K562 (cell line): ENCODE measurements at regions not wholly inside any gene's neighbourhood (a gene's known extent, or its start where the extent isn't known, plus 50 kb on each side); places are given as distances from the start of the nearest gene placed in this dataset.

ENCODE experiments used
- CHD2 ChIP-seq: IDR thresholded peaks from 2 replicates; pipeline ENCODE4 v1.6.1; 2011; ENCODE audit warnings: low read depth, low read length
- CHD4 ChIP-seq: fragments of 200-600 bp; sonication (generic); IDR thresholded peaks from 3 replicates; pipeline ENCODE4 v1.6.1; 2012; ENCODE audit warnings: low read depth, mild to moderate bottlenecking, mixed read lengths, low read length, inconsistent platforms; ENCODE audit not compliant: insufficient read depth, insufficient replicate concordance, poor library complexity, severe bottlenecking
- CTCF ChIP-seq, 3 experiments: IDR thresholded peaks in 2 of 3; conservative IDR thresholded peaks in 1 of 3; 2 replicates each; pipeline ENCODE4 v1.5.1; 2011 to 2012; ENCODE audit warnings: low read length in 3 of 3, mild to moderate bottlenecking in 3 of 3, control low read depth in 2 of 3, improper control_type of control experiment in 1 of 3, inconsistent platforms in 1 of 3, low read depth in 1 of 3, mixed read lengths in 1 of 3, moderate library complexity in 1 of 3; ENCODE audit not compliant: insufficient read depth in 2 of 3
- EGR1 ChIP-seq: fragments of 450-650 bp; conservative IDR thresholded peaks from 2 replicates; pipeline ENCODE4 v1.6.1; 2017; ENCODE audit warnings: mild to moderate bottlenecking
- KDM1A ChIP-seq, 2 experiments: fragments of 450-650 bp; IDR thresholded peaks; 2 replicates each; pipeline ENCODE4 v1.6.1; 2016; ENCODE audit warnings: mild to moderate bottlenecking in 2 of 2
- KLF10 ChIP-seq: fragments of 250-450 bp; sonication (Bioruptor Pico); IDR thresholded peaks from 2 replicates; pipeline ENCODE4 v1.6.1; 2021; ENCODE audit warnings: matching md5 sums
- PKNOX1 ChIP-seq: fragments of 450-650 bp; IDR thresholded peaks from 2 replicates; pipeline ENCODE4 v1.6.1; 2016
- SIX5 ChIP-seq, 2 experiments: IDR thresholded peaks; 2 replicates each; pipeline ENCODE4 v1.6.1; 2011; ENCODE audit warnings: low read length in 2 of 2, borderline replicate concordance in 1 of 2, low read depth in 1 of 2, mild to moderate bottlenecking in 1 of 2, moderate library complexity in 1 of 2; ENCODE audit not compliant: insufficient read depth in 1 of 2
- TOE1 ChIP-seq, 2 experiments: fragments of 450-650 bp in 1 of 2; sonication (generic) in 1 of 2; formaldehyde crosslinking in 1 of 2; IDR thresholded peaks; 2 replicates each; pipeline versions ENCODE4 v1.7.1 to v1.8.0; 2016 to 2022; ENCODE audit warnings: borderline replicate concordance in 2 of 2, mild to moderate bottlenecking in 2 of 2, antibody characterized with exemption in 1 of 2, inconsistent platforms in 1 of 2, low read depth in 1 of 2, missing genetic modification reagents in 1 of 2, moderate library complexity in 1 of 2
- WHSC1 ChIP-seq: IDR thresholded peaks from one replicate; pipeline ENCODE4 v1.6.1; 2012; ENCODE audit warnings: low read length, control low read depth, inconsistent platforms
- ZNF174 ChIP-seq: fragments of 250-450 bp; sonication (Bioruptor Pico); IDR thresholded peaks from 2 replicates; pipeline ENCODE4 v1.4.0; 2020; ENCODE audit warnings: mild to moderate bottlenecking
- TF ChIP-seq, protein P1 (sequence below): fragments of 450-650 bp; IDR thresholded peaks from 2 replicates; pipeline ENCODE4 v1.6.1; 2017; ENCODE audit warnings: antibody characterized with exemption, mild to moderate bottlenecking

DNA sequence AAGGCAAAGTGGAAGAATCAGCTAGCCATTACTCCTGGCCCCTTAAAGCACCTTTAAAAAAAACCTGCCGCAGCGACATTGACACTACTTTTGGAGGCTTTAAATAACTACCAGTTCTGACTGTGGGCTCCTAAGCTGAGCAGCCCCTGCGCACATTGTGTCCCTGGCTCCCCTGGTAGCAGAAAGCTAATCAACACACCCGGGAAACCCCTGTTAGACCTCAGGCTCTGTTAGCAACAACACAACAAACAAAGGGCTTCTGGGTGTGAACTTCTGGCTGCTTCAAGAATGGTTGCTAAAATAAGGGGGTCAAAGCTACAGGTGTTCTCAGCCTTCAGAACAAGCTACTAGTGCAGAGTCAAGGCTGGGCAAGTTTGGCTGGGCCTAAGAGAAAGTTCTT is 83.6 kb downstream of the TMEM100 start:
- TF ChIP-seq PKNOX1 (no peak), SIX5 (IDR thresholded peaks at IDR 0.05; ENCODE audit: borderline replicate concordance in 1 of 2, insufficient read depth in 1 of 2, low read depth in 1 of 2, low read length in 2 of 2) (no peak), CHD4 (no peak), KLF10 (CRISPR knock-in tag) (no peak), WHSC1 (no peak), CHD2 (no peak), TOE1 (IDR thresholded peaks at IDR 0.05; ENCODE audit: borderline replicate concordance) (no peak), TOE1 (CRISPR knock-in tag; IDR thresholded peaks at IDR 0.05; ENCODE audit: borderline replicate concordance, low read depth) (no peak), KDM1A (IDR thresholded peaks at IDR 0.05) (no peak), EGR1 (no peak), CTCF (IDR thresholded peaks at IDR 0.05 in 2 of 3, conservative IDR thresholded peaks at IDR 0.05 in 1 of 3; ENCODE audit: insufficient read depth in 2 of 3, low read depth in 1 of 3, low read length in 3 of 3) (no peak), ZNF174 (CRISPR knock-in tag) (no peak)
- TF ChIP-seq, protein P1, sequence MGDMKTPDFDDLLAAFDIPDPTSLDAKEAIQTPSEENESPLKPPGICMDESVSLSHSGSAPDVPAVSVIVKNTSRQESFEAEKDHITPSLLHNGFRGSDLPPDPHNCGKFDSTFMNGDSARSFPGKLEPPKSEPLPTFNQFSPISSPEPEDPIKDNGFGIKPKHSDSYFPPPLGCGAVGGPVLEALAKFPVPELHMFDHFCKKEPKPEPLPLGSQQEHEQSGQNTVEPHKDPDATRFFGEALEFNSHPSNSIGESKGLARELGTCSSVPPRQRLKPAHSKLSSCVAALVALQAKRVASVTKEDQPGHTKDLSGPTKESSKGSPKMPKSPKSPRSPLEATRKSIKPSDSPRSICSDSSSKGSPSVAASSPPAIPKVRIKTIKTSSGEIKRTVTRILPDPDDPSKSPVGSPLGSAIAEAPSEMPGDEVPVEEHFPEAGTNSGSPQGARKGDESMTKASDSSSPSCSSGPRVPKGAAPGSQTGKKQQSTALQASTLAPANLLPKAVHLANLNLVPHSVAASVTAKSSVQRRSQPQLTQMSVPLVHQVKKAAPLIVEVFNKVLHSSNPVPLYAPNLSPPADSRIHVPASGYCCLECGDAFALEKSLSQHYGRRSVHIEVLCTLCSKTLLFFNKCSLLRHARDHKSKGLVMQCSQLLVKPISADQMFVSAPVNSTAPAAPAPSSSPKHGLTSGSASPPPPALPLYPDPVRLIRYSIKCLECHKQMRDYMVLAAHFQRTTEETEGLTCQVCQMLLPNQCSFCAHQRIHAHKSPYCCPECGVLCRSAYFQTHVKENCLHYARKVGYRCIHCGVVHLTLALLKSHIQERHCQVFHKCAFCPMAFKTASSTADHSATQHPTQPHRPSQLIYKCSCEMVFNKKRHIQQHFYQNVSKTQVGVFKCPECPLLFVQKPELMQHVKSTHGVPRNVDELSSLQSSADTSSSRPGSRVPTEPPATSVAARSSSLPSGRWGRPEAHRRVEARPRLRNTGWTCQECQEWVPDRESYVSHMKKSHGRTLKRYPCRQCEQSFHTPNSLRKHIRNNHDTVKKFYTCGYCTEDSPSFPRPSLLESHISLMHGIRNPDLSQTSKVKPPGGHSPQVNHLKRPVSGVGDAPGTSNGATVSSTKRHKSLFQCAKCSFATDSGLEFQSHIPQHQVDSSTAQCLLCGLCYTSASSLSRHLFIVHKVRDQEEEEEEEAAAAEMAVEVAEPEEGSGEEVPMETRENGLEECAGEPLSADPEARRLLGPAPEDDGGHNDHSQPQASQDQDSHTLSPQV = no peak
